HepG2 (cell line): ENCODE measurements at regions not wholly inside any gene's neighbourhood (a gene's known extent, or its start where the extent isn't known, plus 50 kb on each side); places are given as distances from the start of the nearest gene placed in this dataset.

ENCODE experiments used
- ATAC-seq: fragments of 200-7000 bp; cut with Tn5 transposase; 3 replicates; pipeline ENCODE4 v1.9.1; 2020; ENCODE audit warnings: mild to moderate bottlenecking, moderate library complexity
- BruUV-seq: library from RNA; stranded (reverse); fragments of 400-500 nt; replicated peaks from 2 replicates; lab custom pipeline; 2021; lab: Mats Ljungman, UMichigan
- CTCF ChIA-PET: fragments of 300-600 bp; formaldehyde crosslinking; extraction: SDS; loops from one replicate; lab custom pipeline; 2021; ENCODE audit warnings: low total read pairs, inconsistent platforms, low intra/inter-chr PET ratio; lab: Yijun Ruan, JAX
- POLR2A ChIA-PET: fragments of 350-600 bp; sonication (Branson Sonifier 250); formaldehyde crosslinking; loops from one replicate; lab custom pipeline; 2020; ENCODE audit warnings: antibody characterized with exemption, inconsistent platforms; lab: Yijun Ruan, JAX
- DNase-seq: peaks from one replicate; pipeline ENCODE4 v3.0.0-alpha.2; 2015; ENCODE audit warnings: low spot score
- FAIRE-seq: peaks from 3 replicates; lab custom pipeline; 2011; peaks lifted over from hg19 to GRCh38; lab: Jason Lieb, UNC
- H2AFZ ChIP-seq: one replicate; pipeline ENCODE4 v1.6.1; 2011; ENCODE audit warnings: low read length, inconsistent platforms
- H3K27ac ChIP-seq: fragments of 300-600 bp; 3 replicates; pipeline ENCODE4 v1.8.0; 2011; ENCODE audit warnings: mixed run types, mild to moderate bottlenecking, mixed read lengths, low read length, inconsistent platforms; ENCODE audit not compliant: insufficient read depth; ENCODE audit errors: extremely low read length
- H3K27me3 ChIP-seq, 2 experiments: fragments of 200-600 bp in 1 of 2; 2 replicates in 1 of 2; 3 replicates in 1 of 2; pipeline versions ENCODE4 v1.6.0 to v1.8.0; 2011; ENCODE audit warnings: low read length in 2 of 2, mild to moderate bottlenecking in 2 of 2, moderate library complexity in 2 of 2, inconsistent platforms in 1 of 2; ENCODE audit not compliant: insufficient read depth in 2 of 2, control insufficient read depth in 1 of 2
- H3K36me3 ChIP-seq, 2 experiments: fragments of 200-600 bp in 1 of 2; replicated peaks in 1 of 2; 2 replicates in 1 of 2; 3 replicates in 1 of 2; pipeline versions ENCODE4 v1.5.1 to v1.8.0; 2011; ENCODE audit warnings: low read length in 2 of 2, inconsistent platforms in 1 of 2; ENCODE audit not compliant: insufficient read depth in 2 of 2, control insufficient read depth in 1 of 2
- H3K4me1 ChIP-seq: 2 replicates; pipeline ENCODE4 v1.5.1; 2012; ENCODE audit warnings: low read length, inconsistent platforms; ENCODE audit not compliant: insufficient read depth
- H3K4me2 ChIP-seq: 2 replicates; pipeline ENCODE4 v1.6.0; 2011; ENCODE audit warnings: low read depth, low read length, inconsistent platforms
- H3K4me3 ChIP-seq, 3 experiments: fragments of 200-600 bp in 1 of 3; sonication (generic), shearing (Covaris generic) in 1 of 3; replicated peaks in 1 of 3; 2 replicates each; pipeline ENCODE4 v1.5.1; 2011 to 2016; ENCODE audit warnings: low read length in 3 of 3, inconsistent platforms in 2 of 3, low read depth in 2 of 3, mild to moderate bottlenecking in 2 of 3, control low read depth in 1 of 3, mixed read lengths in 1 of 3; ENCODE audit not compliant: insufficient read depth in 1 of 3
- H3K79me2 ChIP-seq: one replicate; pipeline ENCODE4 v1.6.1; 2011; ENCODE audit warnings: low read length, inconsistent platforms; ENCODE audit not compliant: insufficient read depth
- H3K9ac ChIP-seq: 2 replicates; pipeline ENCODE4 v1.6.0; 2011; ENCODE audit warnings: mild to moderate bottlenecking, low read depth, low read length, inconsistent platforms; ENCODE audit not compliant: insufficient read depth
- H3K9me3 ChIP-seq: 2 replicates; pipeline ENCODE4 v1.5.1; 2012; ENCODE audit warnings: mild to moderate bottlenecking, low read length
- H4K20me1 ChIP-seq: 2 replicates; pipeline ENCODE4 v1.6.0; 2011; ENCODE audit warnings: inconsistent platforms, mild to moderate bottlenecking, low read length, moderate library complexity; ENCODE audit not compliant: insufficient read depth
- DMTF1 ChIP-seq: sonication (generic); formaldehyde crosslinking; IDR thresholded peaks from 2 replicates; pipeline ENCODE4 v1.4.0; 2020; ENCODE audit warnings: mild to moderate bottlenecking, missing genetic modification reagents
- DR1 ChIP-seq: sonication (generic); formaldehyde crosslinking; IDR thresholded peaks from 2 replicates; pipeline ENCODE4 v1.8.0; 2021; ENCODE audit warnings: mild to moderate bottlenecking, missing genetic modification reagents, inconsistent platforms
- MAX ChIP-seq: IDR thresholded peaks from 2 replicates; pipeline ENCODE4 v1.6.1; 2012; ENCODE audit warnings: inconsistent platforms
- MZF1 ChIP-seq: sonication (generic); formaldehyde crosslinking; IDR thresholded peaks from 2 replicates; pipeline ENCODE4 v1.8.1; 2023; ENCODE audit warnings: mild to moderate bottlenecking, missing genetic modification reagents, borderline replicate concordance
- NR1H2 ChIP-seq: sonication (generic); formaldehyde crosslinking; IDR thresholded peaks from 2 replicates; pipeline ENCODE4 v1.8.1; 2022; ENCODE audit warnings: low read depth, missing genetic modification reagents, borderline replicate concordance
- RNF219 ChIP-seq: sonication (generic); formaldehyde crosslinking; IDR thresholded peaks from 2 replicates; pipeline ENCODE4 v1.5.0; 2020; ENCODE audit warnings: mild to moderate bottlenecking, missing genetic modification reagents
- ZBTB39 ChIP-seq: sonication (generic); formaldehyde crosslinking; IDR thresholded peaks from 2 replicates; pipeline ENCODE4 v1.5.0; 2020; ENCODE audit warnings: missing genetic modification reagents
- ZFP36 ChIP-seq: fragments of 150-350 bp; IDR thresholded peaks from 2 replicates; pipeline ENCODE4 v1.6.1; 2018; ENCODE audit warnings: borderline replicate concordance, low read length, low read depth; ENCODE audit not compliant: partially characterized antibody
- ZMYM3 ChIP-seq: sonication (generic); formaldehyde crosslinking; IDR thresholded peaks from 2 replicates; pipeline ENCODE4 v1.5.1; 2020; ENCODE audit warnings: mild to moderate bottlenecking, missing genetic modification reagents
- ZNF296 ChIP-seq: sonication (generic); formaldehyde crosslinking; conservative IDR thresholded peaks from 2 replicates; pipeline ENCODE4 v1.5.0; 2020; ENCODE audit warnings: mild to moderate bottlenecking, missing genetic modification reagents
- ZNF3 ChIP-seq: IDR thresholded peaks from 2 replicates; pipeline ENCODE4 v1.7.0; 2017; ENCODE audit warnings: inconsistent platforms
- ZNF7 ChIP-seq: IDR thresholded peaks from 2 replicates; pipeline ENCODE4 v1.6.1; 2016; ENCODE audit warnings: missing biosample characterization, missing genetic modification reagents
- ZNF841 ChIP-seq: sonication (generic); formaldehyde crosslinking; IDR thresholded peaks from 2 replicates; pipeline ENCODE4 v1.8.1; 2023; ENCODE audit warnings: missing genetic modification reagents, borderline replicate concordance
- WGBS: methylation state at CpG from one replicate; pipeline ENCODE4 v1.1.6; 2017; ENCODE audit warnings: low lambda C conversion rate; 5-methylcytosine and 5-hydroxymethylcytosine counted together
- in situ Hi-C: cut with HindIII; loops from 2 replicates; pipeline ENCODE4 v1.10.0; 2017; ENCODE audit warnings: low pct_unique_long_range_greater_than_20kb; ENCODE audit not compliant: extremely low pct_ligation_motif_present
- intact Hi-C: fragments of 100-400 bp; cut with micrococcal nuclease; formaldehyde crosslinking; loops from one replicate; pipeline ENCODE4 v1.10.0; 2022; ENCODE audit not compliant: unreplicated experiment

GRCh38 chr9:118414676-118415075 lies 710.5 kb downstream of the TLR4 start (continued):
- TF ChIP-seq DMTF1 (CRISPR knock-in tag) = no peak

- Histone ChIP-seq H3K4me3 (no peak overlapping the region), H3K27me3 (no peaks in the 10 kb centered on the region), H3K36me3 (no peaks in the 10 kb centered on the region), H2AFZ (no peak overlapping the region), H3K4me1 (no peaks in the 10 kb centered on the region), H3K4me2 (no peak overlapping the region)
- intact Hi-C loops = no loop called here
- in situ Hi-C loops = no loop called here
- no TSS peak for BruUV-seq
- ChIA-PET CTCF (no interaction called here), POLR2A (no interaction called here)
- no peak for FAIRE-seq
- no peak for ATAC-seq
- TF ChIP-seq ZNF3 = no peak
- no peak for TF ChIP-seq MAX
- no peak for TF ChIP-seq ZBTB39 (CRISPR knock-in tag)
- no peak for TF ChIP-seq DR1 (CRISPR knock-in tag)
- TF ChIP-seq ZMYM3 (CRISPR knock-in tag) = no peak
- TF ChIP-seq NR1H2 = no peak
- TF ChIP-seq MZF1 (CRISPR knock-in tag) = no peak
- TF ChIP-seq ZFP36 = no peak
- no peak for TF ChIP-seq ZNF296 (CRISPR knock-in tag)
- TF ChIP-seq RNF219 (CRISPR knock-in tag) = no peak
- no peak for TF ChIP-seq ZNF841
- no peak for TF ChIP-seq ZNF7 (CRISPR knock-in tag)
- TF ChIP-seq, all 625 proteins: peak for 0
- Histone ChIP-seq H3K9me3 (peaks cover 79% of the 10 kb centered on the region), H3K79me2 (no peaks in the 10 kb centered on the region), H4K20me1 (no peaks in the 10 kb centered on the region), H3K27ac (no peak overlapping the region), H3K9ac (no peak overlapping the region)
- 0% methylated on average over 2 of the region's 2 CpGs for WGBS
- DNase-seq = no peak
These were observed 714.8 kb downstream of the TLR4 start for GRCh38 chr9:118418887-118419565.
